ENCODE measurements at regions not wholly inside any gene's neighbourhood (a gene's known extent, or its start where the extent isn't known, plus 50 kb on each side); places are given as distances from the start of the nearest gene placed in this dataset.

DNA sequence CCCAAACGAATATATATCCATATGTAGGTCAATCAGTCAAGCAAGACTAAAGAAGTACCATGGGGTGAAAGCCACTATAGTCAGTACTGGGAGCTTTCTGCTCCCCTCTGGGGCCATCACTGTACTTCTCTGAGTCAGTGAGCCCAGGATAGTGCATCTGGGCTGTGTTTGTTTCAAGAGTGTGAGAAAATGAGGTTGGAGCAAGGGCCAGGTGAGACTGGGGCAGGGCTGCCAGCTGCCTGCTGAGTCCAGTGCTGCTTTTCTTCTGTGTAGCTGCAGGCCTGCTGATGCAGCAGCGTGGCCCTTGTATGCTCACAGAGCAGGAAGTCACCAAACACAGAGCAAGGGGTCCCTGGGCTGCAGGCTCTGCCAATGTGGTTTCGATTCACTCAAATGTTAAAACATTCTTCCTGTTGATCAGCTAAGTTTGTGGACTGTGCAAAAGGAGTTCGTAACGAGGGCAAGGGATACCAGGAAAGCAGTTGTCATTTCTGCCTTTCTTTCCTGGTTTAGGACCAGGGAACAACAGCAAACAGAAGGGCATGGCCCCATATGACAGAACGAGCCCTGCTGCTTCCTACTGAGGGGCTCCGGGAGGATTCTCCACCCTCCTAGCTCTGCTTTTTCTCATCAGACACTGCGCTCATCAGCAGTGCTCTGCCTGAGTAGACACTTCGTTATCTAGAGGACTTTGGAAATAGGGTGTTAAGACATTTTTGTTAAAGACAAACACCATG is 65.4 kb upstream of the TNS3 start:
- H2AFZ ChIP-seq (replicated peaks; ENCODE audit: low read length, poor library complexity), result no peak overlapping the region
- H2BK5ac ChIP-seq (ENCODE audit: low read depth, low read length, poor library complexity, severe bottlenecking), result no peak overlapping the region
- H3K36me3 ChIP-seq (ENCODE audit: control insufficient read depth, insufficient read depth, low read length), result no peaks in the 10 kb centered on the region
- H4K5ac ChIP-seq (ENCODE audit: low read depth, low read length), result peak overlapping the region; percentile 67; the same call in 1 of the 2 replicates
- TF ChIP-seq SMC3 (IDR thresholded peaks at IDR 0.05; ENCODE audit: low read depth, low read length), result no peak
- no peak for TF ChIP-seq RFX5 (IDR thresholded peaks at IDR 0.05; ENCODE audit: low read depth, low read length)
- no peak for TF ChIP-seq MAZ (IDR thresholded peaks at IDR 0.05; ENCODE audit: borderline replicate concordance, low read depth, low read length)
- TF ChIP-seq, protein P1, sequence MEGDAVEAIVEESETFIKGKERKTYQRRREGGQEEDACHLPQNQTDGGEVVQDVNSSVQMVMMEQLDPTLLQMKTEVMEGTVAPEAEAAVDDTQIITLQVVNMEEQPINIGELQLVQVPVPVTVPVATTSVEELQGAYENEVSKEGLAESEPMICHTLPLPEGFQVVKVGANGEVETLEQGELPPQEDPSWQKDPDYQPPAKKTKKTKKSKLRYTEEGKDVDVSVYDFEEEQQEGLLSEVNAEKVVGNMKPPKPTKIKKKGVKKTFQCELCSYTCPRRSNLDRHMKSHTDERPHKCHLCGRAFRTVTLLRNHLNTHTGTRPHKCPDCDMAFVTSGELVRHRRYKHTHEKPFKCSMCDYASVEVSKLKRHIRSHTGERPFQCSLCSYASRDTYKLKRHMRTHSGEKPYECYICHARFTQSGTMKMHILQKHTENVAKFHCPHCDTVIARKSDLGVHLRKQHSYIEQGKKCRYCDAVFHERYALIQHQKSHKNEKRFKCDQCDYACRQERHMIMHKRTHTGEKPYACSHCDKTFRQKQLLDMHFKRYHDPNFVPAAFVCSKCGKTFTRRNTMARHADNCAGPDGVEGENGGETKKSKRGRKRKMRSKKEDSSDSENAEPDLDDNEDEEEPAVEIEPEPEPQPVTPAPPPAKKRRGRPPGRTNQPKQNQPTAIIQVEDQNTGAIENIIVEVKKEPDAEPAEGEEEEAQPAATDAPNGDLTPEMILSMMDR (conservative IDR thresholded peaks at IDR 0.05; ENCODE audit: low read depth, low read length), result no peak
- no peak for TF ChIP-seq POLR2A (IDR thresholded peaks at IDR 0.05; ENCODE audit: low read depth, low read length)
- no peak for TF ChIP-seq CHD1 (IDR thresholded peaks at IDR 0.05; ENCODE audit: low read depth, low read length)
- no peak for TF ChIP-seq MAFK (IDR thresholded peaks at IDR 0.05; ENCODE audit: low read depth, low read length)
- no peak for TF ChIP-seq RCOR1 (IDR thresholded peaks at IDR 0.05; ENCODE audit: insufficient replicate concordance, low read length)
- TF ChIP-seq RAD21 (IDR thresholded peaks at IDR 0.05; ENCODE audit: low read length), result no peak
- TF ChIP-seq BHLHE40 (IDR thresholded peaks at IDR 0.05; ENCODE audit: low read depth, low read length), result no peak
- no peak for TF ChIP-seq NFE2L2 (IDR thresholded peaks at IDR 0.05; ENCODE audit: low read depth, low read length)
- TF ChIP-seq, protein P2, sequence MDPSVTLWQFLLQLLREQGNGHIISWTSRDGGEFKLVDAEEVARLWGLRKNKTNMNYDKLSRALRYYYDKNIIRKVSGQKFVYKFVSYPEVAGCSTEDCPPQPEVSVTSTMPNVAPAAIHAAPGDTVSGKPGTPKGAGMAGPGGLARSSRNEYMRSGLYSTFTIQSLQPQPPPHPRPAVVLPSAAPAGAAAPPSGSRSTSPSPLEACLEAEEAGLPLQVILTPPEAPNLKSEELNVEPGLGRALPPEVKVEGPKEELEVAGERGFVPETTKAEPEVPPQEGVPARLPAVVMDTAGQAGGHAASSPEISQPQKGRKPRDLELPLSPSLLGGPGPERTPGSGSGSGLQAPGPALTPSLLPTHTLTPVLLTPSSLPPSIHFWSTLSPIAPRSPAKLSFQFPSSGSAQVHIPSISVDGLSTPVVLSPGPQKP (IDR thresholded peaks at IDR 0.05; ENCODE audit: borderline replicate concordance, low read depth, low read length), result no peak
- no peak for TF ChIP-seq CEBPB (IDR thresholded peaks at IDR 0.05; ENCODE audit: low read depth, low read length)
- H3K4ac ChIP-seq (ENCODE audit: low read depth, low read length), result peak overlapping the region; percentile 56
- H3K4me2 ChIP-seq (ENCODE audit: low read depth, low read length), result no peak overlapping the region
- no peak overlapping the region for H3K9ac ChIP-seq (ENCODE audit: low read depth, low read length)
- no peak overlapping the region for H2AK9ac ChIP-seq (replicated peaks; ENCODE audit: low read depth, low read length, poor library complexity)
- intact Hi-C loops (cut with micrococcal nuclease) (no loop called here), dilution Hi-C loops (cut with HindIII; ENCODE audit: low sequenced_read_pairs, unreplicated experiment) (no loop called here), in situ Hi-C loops (cut with MboI; ENCODE audit: low sequenced_read_pairs) (no loop called here)
- H3K79me1 ChIP-seq (ENCODE audit: low read depth in 1 of 2, low read length in 2 of 2), result no peaks in the 10 kb centered on the region; a peak in 1 of 4 replicates
- no peak overlapping the region for H3K27ac ChIP-seq (ENCODE audit: insufficient read depth, low read length)
- H2BK15ac ChIP-seq (ENCODE audit: low read depth, low read length), result peak overlapping the region; percentile 23; the same call in 2 of the 3 replicates
- H4K8ac ChIP-seq (ENCODE audit: low read depth in 2 of 2, low read length in 2 of 2), result peak overlapping the region in 1 of 2 experiments; percentile 53; a peak in 3 of 4 replicates
- no peak for ATAC-seq (ENCODE audit: low read depth)
- POLR2A ChIA-PET (ENCODE audit: unreplicated experiment), result no interaction called here
- no peaks in the 10 kb centered on the region for H4K20me1 ChIP-seq (ENCODE audit: insufficient read depth, low read length)
- peak overlapping the region; percentile 90 for H4K91ac ChIP-seq (ENCODE audit: insufficient read depth, low read depth, low read length)
- H3K18ac ChIP-seq (ENCODE audit: low read depth, low read length), result peak overlapping the region; percentile 67
- 80% methylated on average over 4 of the region's 9 CpGs; no CpG with 5 or more reads in 1 of the 2 experiments for WGBS, 2 experiments (ENCODE audit: extremely low coverage in 2 of 2, insufficient read length in 1 of 2)
- H3K9me1 ChIP-seq (ENCODE audit: insufficient read depth, low read length), result peaks cover 15% of the 10 kb centered on the region; the same call in 1 of the 2 replicates
- no peaks in the 10 kb centered on the region; the same call in 1 of the 2 replicates for H3K27me3 ChIP-seq (ENCODE audit: control insufficient read depth, insufficient read depth, low read length)
- H3K14ac ChIP-seq (replicated peaks; ENCODE audit: low read depth, low read length), result peak overlapping the region; percentile 54; the same call in 1 of the 2 replicates
- H3K4me3 ChIP-seq (ENCODE audit: insufficient read depth, low read depth, low read length), result no peak overlapping the region
- no TSS peak for BruUV-seq (replicated peaks)
- H2BK20ac ChIP-seq (ENCODE audit: low read depth, low read length), result peak overlapping the region; percentile 94
- no peaks in the 10 kb centered on the region; the same call in none of the 2 replicates for H3K9me3 ChIP-seq (ENCODE audit: control insufficient read depth, insufficient read depth, low read length)
- no peak for DNase-seq
- peaks cover 24% of the 10 kb centered on the region for H3K4me1 ChIP-seq (ENCODE audit: control insufficient read depth, insufficient read depth, low read length)
- CTCF ChIA-PET, result interaction anchor here (0.9 kb wide), 1 partner anchor 27 kb away, joined by 3 read pairs; no protein-coding TSS in a partner anchor
- peak overlapping the region; percentile 78; the same call in 1 of the 2 replicates for H2AK5ac ChIP-seq (ENCODE audit: low read depth, low read length)
- H3K56ac ChIP-seq (ENCODE audit: extremely low read depth, insufficient read depth, low read length), result no peak overlapping the region
- no peak overlapping the region; the same call in 1 of the 2 replicates for H3K23ac ChIP-seq (ENCODE audit: low read depth, low read length)
- H2BK120ac ChIP-seq (ENCODE audit: low read depth, low read length), result peak overlapping the region; percentile 99
